Astrocyte (in vitro differentiated cells and primary cell): ENCODE measurements at regions not wholly inside any gene's neighbourhood (a gene's known extent, or its start where the extent isn't known, plus 50 kb on each side); places are given as distances from the start of the nearest gene placed in this dataset.

ENCODE experiments used
- CTCF ChIP-seq: IDR thresholded peaks from 2 replicates; pipeline ENCODE4 v1.5.1; 2011; ENCODE audit warnings: low read depth, mild to moderate bottlenecking, inconsistent platforms, low read length, moderate library complexity; ENCODE audit not compliant: insufficient read depth
- EZH2 ChIP-seq: IDR thresholded peaks from 2 replicates; pipeline ENCODE4 v1.6.1; 2012; ENCODE audit warnings: mild to moderate bottlenecking, low read length, inconsistent platforms; ENCODE audit not compliant: insufficient read depth

GRCh38 chr7:41882745-41883420 is 180.0 kb upstream of the INHBA start:
- TF ChIP-seq CTCF = no peak
- TF ChIP-seq EZH2 = no peak
